H9 (cell line): ENCODE measurements at regions not wholly inside any gene's neighbourhood (a gene's known extent, or its start where the extent isn't known, plus 50 kb on each side); places are given as distances from the start of the nearest gene placed in this dataset.

Experiments used
- DNase-seq: peaks from one replicate; pipeline ENCODE4 v3.0.0-alpha.2; 2017
- H2AFZ ChIP-seq: one replicate; pipeline ENCODE4 v1.6.1; 2013; ENCODE audit warnings: mild to moderate bottlenecking, low read length, control low read depth, moderate library complexity
- H2AK5ac ChIP-seq: 2 replicates; pipeline ENCODE4 v1.6.1; 2013; ENCODE audit warnings: low read length, control low read depth, mixed read lengths; ENCODE audit not compliant: insufficient read length
- H2BK120ac ChIP-seq: one replicate; pipeline ENCODE4 v1.6.1; 2013; ENCODE audit warnings: low read depth, mild to moderate bottlenecking, low read length, control low read depth, inconsistent platforms; ENCODE audit not compliant: poor library complexity, severe bottlenecking
- H2BK12ac ChIP-seq: 2 replicates; pipeline ENCODE4 v1.6.1; 2013; ENCODE audit warnings: low read length, control low read depth, mixed read lengths, low read depth; ENCODE audit not compliant: insufficient read length
- H2BK15ac ChIP-seq: 2 replicates; pipeline ENCODE4 v1.6.1; 2013; ENCODE audit warnings: low read depth, low read length, control low read depth
- H2BK20ac ChIP-seq: one replicate; pipeline ENCODE4 v1.6.1; 2013; ENCODE audit warnings: low read depth, mild to moderate bottlenecking, low read length, control low read depth, inconsistent platforms; ENCODE audit not compliant: poor library complexity, severe bottlenecking
- H2BK5ac ChIP-seq: 2 replicates; pipeline ENCODE4 v1.6.1; 2013; ENCODE audit warnings: low read length, control low read depth, mixed read lengths; ENCODE audit not compliant: insufficient read length
- H3K14ac ChIP-seq: 2 replicates; pipeline ENCODE4 v1.6.1; 2013; ENCODE audit warnings: low read length, control low read depth; ENCODE audit not compliant: insufficient read depth
- H3K18ac ChIP-seq: 2 replicates; pipeline ENCODE4 v1.6.1; 2013; ENCODE audit warnings: low read depth, mild to moderate bottlenecking, mixed read lengths, low read length, control low read depth; ENCODE audit not compliant: insufficient read length
- H3K23ac ChIP-seq: 2 replicates; pipeline ENCODE4 v1.6.1; 2013; ENCODE audit warnings: low read length, control low read depth, mixed read lengths, low read depth; ENCODE audit not compliant: insufficient read length
- H3K23me2 ChIP-seq: 2 replicates; pipeline ENCODE4 v1.6.1; 2013; ENCODE audit warnings: low read depth, mild to moderate bottlenecking, mixed read lengths, low read length, control low read depth; ENCODE audit not compliant: insufficient read length, poor library complexity, severe bottlenecking
- H3K27ac ChIP-seq: 2 replicates; pipeline ENCODE4 v1.5.1; 2013; ENCODE audit warnings: low read length, control low read depth, mixed read lengths, low read depth; ENCODE audit not compliant: insufficient read length
- H3K27me3 ChIP-seq: 2 replicates; pipeline ENCODE4 v1.6.1; 2013; ENCODE audit warnings: low read length, control low read depth, inconsistent platforms; ENCODE audit not compliant: insufficient read depth
- H3K4ac ChIP-seq: 2 replicates; pipeline ENCODE4 v1.6.1; 2013; ENCODE audit warnings: low read depth, mild to moderate bottlenecking, control low read depth, inconsistent platforms, low read length, moderate library complexity
- H3K4me1 ChIP-seq: 2 replicates; pipeline ENCODE4 v1.6.1; 2013; ENCODE audit warnings: low read length, control low read depth, inconsistent platforms; ENCODE audit not compliant: insufficient read depth
- H3K4me2 ChIP-seq: 2 replicates; pipeline ENCODE4 v1.6.1; 2013; ENCODE audit warnings: low read length, control low read depth, mixed read lengths; ENCODE audit not compliant: insufficient read length, insufficient read depth
- H3K56ac ChIP-seq: 2 replicates; pipeline ENCODE4 v1.6.1; 2013; ENCODE audit warnings: low read depth, mild to moderate bottlenecking, mixed read lengths, low read length, control low read depth; ENCODE audit not compliant: insufficient read length
- H3K79me1 ChIP-seq: 2 replicates; pipeline ENCODE4 v1.6.1; 2013; ENCODE audit warnings: low read depth, mild to moderate bottlenecking, moderate library complexity, low read length, control low read depth, inconsistent platforms; ENCODE audit not compliant: insufficient read depth, poor library complexity, severe bottlenecking
- H3K79me2 ChIP-seq: 2 replicates; pipeline ENCODE4 v1.6.1; 2013; ENCODE audit warnings: low read length, control low read depth, inconsistent platforms; ENCODE audit not compliant: insufficient read depth
- H3K9ac ChIP-seq: 2 replicates; pipeline ENCODE4 v1.6.1; 2013; ENCODE audit warnings: low read length, control low read depth, mixed read lengths; ENCODE audit not compliant: insufficient read length; ENCODE audit errors: extremely low read depth
- H3K9me3 ChIP-seq: one replicate; pipeline ENCODE4 v1.6.1; 2013; ENCODE audit warnings: low read depth, low read length, inconsistent platforms; ENCODE audit not compliant: control insufficient read depth
- H3T11ph ChIP-seq: one replicate; pipeline ENCODE4 v1.6.1; 2013; ENCODE audit warnings: mild to moderate bottlenecking, low read length, control low read depth, inconsistent platforms
- H4K20me1 ChIP-seq: one replicate; pipeline ENCODE4 v1.6.1; 2013; ENCODE audit not compliant: control insufficient read depth, insufficient read length, insufficient read depth
- H4K5ac ChIP-seq: 2 replicates; pipeline ENCODE4 v1.6.1; 2013; ENCODE audit warnings: low read depth, mild to moderate bottlenecking, mixed read lengths, low read length, control low read depth; ENCODE audit not compliant: insufficient read length
- H4K8ac ChIP-seq: replicated peaks from 2 replicates; pipeline ENCODE4 v1.6.1; 2013; ENCODE audit warnings: low read length, control low read depth, mixed read lengths, low read depth; ENCODE audit not compliant: insufficient read length
- H4K91ac ChIP-seq: 2 replicates; pipeline ENCODE4 v1.6.1; 2013; ENCODE audit warnings: low read depth, mild to moderate bottlenecking, moderate library complexity, mixed read lengths, low read length, control low read depth; ENCODE audit not compliant: insufficient read length
- H3K27ac Mint-ChIP-seq, 3 experiments: 2 replicates in 2 of 3; 3 replicates in 1 of 3; pipeline ENCODE4 v1.8.0; 2020 to 2021; ENCODE audit warnings: mixed read lengths in 3 of 3, mild to moderate bottlenecking in 1 of 3, moderate library complexity in 1 of 3
- H3K27me3 Mint-ChIP-seq: 2 replicates; pipeline ENCODE4 v1.8.0; 2021; ENCODE audit warnings: low read depth, mild to moderate bottlenecking, moderate library complexity, mixed read lengths
- H3K36me3 Mint-ChIP-seq, 3 experiments: 2 replicates in 2 of 3; 3 replicates in 1 of 3; pipeline ENCODE4 v1.8.0; 2020 to 2021; ENCODE audit warnings: low read depth in 3 of 3, mixed read lengths in 3 of 3; ENCODE audit not compliant: insufficient read depth in 1 of 3
- H3K4me1 Mint-ChIP-seq, 2 experiments: 2 replicates each; pipeline ENCODE4 v1.8.0; 2020; ENCODE audit warnings: mixed read lengths in 2 of 2
- H3K4me3 Mint-ChIP-seq, 2 experiments: 2 replicates in 1 of 2; 3 replicates in 1 of 2; pipeline ENCODE4 v1.8.0; 2020 to 2021; ENCODE audit warnings: mild to moderate bottlenecking in 2 of 2, mixed read lengths in 2 of 2, moderate library complexity in 1 of 2
- H3K9me3 Mint-ChIP-seq, 2 experiments: 2 replicates in 1 of 2; 3 replicates in 1 of 2; pipeline ENCODE4 v1.8.0; 2020; ENCODE audit warnings: mild to moderate bottlenecking in 2 of 2, mixed read lengths in 2 of 2, moderate library complexity in 1 of 2
- CTCF ChIP-seq: fragments of 200-600 bp; sonication (generic); conservative IDR thresholded peaks from 3 replicates; pipeline ENCODE4 v1.8.0; 2021; ENCODE audit warnings: antibody characterized with exemption, mild to moderate bottlenecking
- WGBS: extraction: QIAGEN DNeasy Blood & Tissue Kit; methylation state at CpG from one replicate; pipeline ENCODE4 v1.1.7; 2013; ENCODE audit warnings: missing lambda C conversion rate, low lambda C conversion rate, mixed read lengths; ENCODE audit not compliant: insufficient read length; ENCODE audit errors: extremely low coverage; 5-methylcytosine and 5-hydroxymethylcytosine counted together

DNA sequence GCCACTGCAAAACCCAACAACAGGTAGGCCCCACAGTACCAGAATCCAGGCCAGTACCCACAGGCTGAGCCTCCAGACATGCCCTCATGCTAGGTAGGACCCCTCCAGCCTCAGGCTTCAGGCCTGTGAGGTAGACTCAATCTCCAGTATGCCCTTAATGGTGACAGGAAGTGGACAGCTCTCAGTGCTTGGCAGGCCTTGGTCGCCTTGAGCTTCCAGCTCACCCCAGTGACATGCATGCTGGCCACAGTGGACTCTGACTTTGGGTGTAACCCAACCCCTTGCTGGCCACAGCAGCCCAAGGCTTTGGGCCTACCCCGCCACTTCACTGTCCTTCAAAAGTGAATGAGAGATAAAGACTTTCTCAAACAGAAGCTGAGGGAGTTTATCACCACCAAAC is 324.2 kb downstream of the ANTXR2 start:
- H2BK5ac ChIP-seq: no peak overlapping the region
- no peaks in the 10 kb centered on the region for H3K4me1 ChIP-seq
- H3K56ac ChIP-seq: no peak overlapping the region
- H3K27ac Mint-ChIP-seq: no peak overlapping the region
- no peak overlapping the region for H2AK5ac ChIP-seq
- WGBS: no CpG with 5 or more reads among the region's 2 CpGs
- H2BK12ac ChIP-seq: no peak overlapping the region
- no peak overlapping the region for H2BK15ac ChIP-seq
- no peak overlapping the region for H4K5ac ChIP-seq
- no peak for DNase-seq
- no peaks in the 10 kb centered on the region for H3K4me1 Mint-ChIP-seq
- no peaks in the 10 kb centered on the region for H3K79me1 ChIP-seq
- no peak overlapping the region for H3T11ph ChIP-seq
- no peak overlapping the region for H3K27ac ChIP-seq
- H3K4me2 ChIP-seq: no peak overlapping the region
- H3K23me2 ChIP-seq: no peaks in the 10 kb centered on the region
- no peaks in the 10 kb centered on the region for H4K20me1 ChIP-seq
- H3K4me3 Mint-ChIP-seq: no peak overlapping the region
- no peak for TF ChIP-seq CTCF
- no peaks in the 10 kb centered on the region for H3K9me3 ChIP-seq
- no peak overlapping the region for H2BK120ac ChIP-seq
- no peaks in the 10 kb centered on the region for H3K27me3 Mint-ChIP-seq
- no peak overlapping the region for H4K8ac ChIP-seq
- no peak overlapping the region for H3K14ac ChIP-seq
- H3K23ac ChIP-seq: no peak overlapping the region
- H3K9me3 Mint-ChIP-seq: no peaks in the 10 kb centered on the region
- no peaks in the 10 kb centered on the region; a peak in 1 of 7 replicates for H3K36me3 Mint-ChIP-seq
- no peak overlapping the region for H2BK20ac ChIP-seq
- no peak overlapping the region for H4K91ac ChIP-seq
- H3K4ac ChIP-seq: no peak overlapping the region
- no peak overlapping the region for H3K18ac ChIP-seq
- H3K79me2 ChIP-seq: no peaks in the 10 kb centered on the region
- no peaks in the 10 kb centered on the region for H3K27me3 ChIP-seq
- no peak overlapping the region for H3K9ac ChIP-seq
- H2AFZ ChIP-seq: no peak overlapping the region
